ENCODE measurements at regions not wholly inside any gene's neighbourhood (a gene's known extent, or its start where the extent isn't known, plus 50 kb on each side); places are given as distances from the start of the nearest gene placed in this dataset.
"Not testable (repeated sequence)": the region's sequence is repeated elsewhere in the genome, so short reads cannot be mapped to it uniquely, and the experiment has no call there.

DNA sequence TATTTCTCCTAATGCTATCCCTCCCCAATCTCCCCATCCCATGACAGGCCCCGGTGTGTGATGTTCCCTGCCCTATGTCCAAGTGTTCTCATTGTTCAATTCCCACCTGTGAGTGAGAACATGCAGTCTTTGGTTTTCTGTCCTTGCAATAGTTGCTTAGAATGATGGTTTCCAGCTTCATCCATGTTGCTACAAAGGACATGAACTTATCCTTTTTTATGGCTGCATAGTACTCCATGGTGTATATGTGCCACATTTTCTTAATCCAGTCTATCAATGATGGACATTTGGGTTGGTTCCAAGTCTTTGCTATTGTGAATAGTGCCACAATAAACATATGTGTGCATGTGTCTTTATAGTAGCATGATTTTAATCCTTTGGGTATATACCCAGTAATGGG is 51.3 kb upstream of the RIOK2 start:
- intact Hi-C loops (cut with DNase I) = loop anchor here in 6 of 10 donors (5.0 to 10.0 kb wide), 3 partner anchors 298 to 1590 kb away; no protein-coding TSS in a partner anchor
- not testable (repeated sequence) for H3K27me3 ChIP-seq, H3K27ac ChIP-seq, H3K36me3 ChIP-seq, ATAC-seq, DNase-seq, H3K4me3 ChIP-seq
- 96 to 97% methylated on average over 1 of the region's 1 CpG for WGBS, 2 donors
- Histone ChIP-seq H3K9me3 (peaks cover 0 to 14% (median 0%) of the 10 kb centered on the region in 11 donors), H3K4me1 (peaks cover 0 to 20% (median 3%) of the 10 kb centered on the region in 9 donors)

DNA sequence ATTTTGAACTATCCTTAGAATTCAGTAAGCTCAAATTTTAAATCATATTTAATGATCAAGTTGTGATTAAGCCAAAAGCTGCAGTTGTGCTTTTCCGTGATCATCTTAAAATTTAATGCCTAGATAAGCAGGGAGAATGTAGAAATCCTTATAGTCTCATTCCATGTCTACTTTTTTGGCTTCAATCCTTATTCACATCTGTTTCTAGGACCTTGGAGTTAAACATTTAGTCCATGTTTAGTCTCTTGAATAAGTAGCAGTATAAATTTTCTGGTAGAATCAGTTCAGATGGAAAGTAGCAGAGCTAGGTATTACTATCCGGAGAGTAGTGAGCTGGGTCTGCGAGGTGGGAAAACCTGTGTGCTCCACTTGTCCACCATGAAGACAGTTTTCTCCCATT is 59.3 kb upstream of the RIOK2 start:
- intact Hi-C loops (cut with DNase I) = no loop called here
- DNase-seq (no peak), ATAC-seq (no peak)
- Histone ChIP-seq H3K4me3 (no peak overlapping the region), H3K9me3 (peaks cover 0 to 4% (median 0%) of the 10 kb centered on the region in 11 donors), H3K4me1 (no peaks in the 10 kb centered on the region), H3K27me3 (no peaks in the 10 kb centered on the region), H3K36me3 (no peaks in the 10 kb centered on the region), H3K27ac (no peak overlapping the region)
- TF ChIP-seq, protein P1, sequence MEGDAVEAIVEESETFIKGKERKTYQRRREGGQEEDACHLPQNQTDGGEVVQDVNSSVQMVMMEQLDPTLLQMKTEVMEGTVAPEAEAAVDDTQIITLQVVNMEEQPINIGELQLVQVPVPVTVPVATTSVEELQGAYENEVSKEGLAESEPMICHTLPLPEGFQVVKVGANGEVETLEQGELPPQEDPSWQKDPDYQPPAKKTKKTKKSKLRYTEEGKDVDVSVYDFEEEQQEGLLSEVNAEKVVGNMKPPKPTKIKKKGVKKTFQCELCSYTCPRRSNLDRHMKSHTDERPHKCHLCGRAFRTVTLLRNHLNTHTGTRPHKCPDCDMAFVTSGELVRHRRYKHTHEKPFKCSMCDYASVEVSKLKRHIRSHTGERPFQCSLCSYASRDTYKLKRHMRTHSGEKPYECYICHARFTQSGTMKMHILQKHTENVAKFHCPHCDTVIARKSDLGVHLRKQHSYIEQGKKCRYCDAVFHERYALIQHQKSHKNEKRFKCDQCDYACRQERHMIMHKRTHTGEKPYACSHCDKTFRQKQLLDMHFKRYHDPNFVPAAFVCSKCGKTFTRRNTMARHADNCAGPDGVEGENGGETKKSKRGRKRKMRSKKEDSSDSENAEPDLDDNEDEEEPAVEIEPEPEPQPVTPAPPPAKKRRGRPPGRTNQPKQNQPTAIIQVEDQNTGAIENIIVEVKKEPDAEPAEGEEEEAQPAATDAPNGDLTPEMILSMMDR (IDR thresholded peaks at IDR 0.05) = no peak
- WGBS, 2 donors = 73 to 80% methylated on average over 3 of the region's 3 CpGs

DNA sequence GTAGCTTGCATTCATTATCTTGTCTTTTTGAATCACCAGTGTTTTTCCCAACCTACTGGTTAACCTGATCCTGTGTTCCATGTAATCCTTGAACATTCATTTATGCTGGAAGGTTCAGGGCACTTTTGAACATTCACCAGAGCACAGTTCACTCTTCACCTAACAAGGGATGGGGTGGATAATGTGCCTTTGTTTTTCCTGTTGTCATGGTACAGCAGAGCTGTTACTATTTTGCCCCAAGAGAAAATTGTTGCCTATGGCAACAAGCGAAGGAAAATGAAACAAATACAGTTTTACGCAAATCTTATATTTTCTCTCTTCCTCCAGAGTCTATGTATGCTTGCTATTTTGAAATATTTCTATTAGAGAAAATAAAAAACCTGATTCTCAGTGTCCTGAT is 60.3 kb upstream of the RIOK2 start:
- Histone ChIP-seq H3K27me3 (no peaks in the 10 kb centered on the region), H3K36me3 (no peaks in the 10 kb centered on the region), H3K9me3 (peaks cover 0 to 5% (median 0%) of the 10 kb centered on the region in 11 donors), H3K4me3 (no peak overlapping the region), H3K27ac (no peak overlapping the region), H3K4me1 (no peaks in the 10 kb centered on the region)
- TF ChIP-seq, protein P1 (IDR thresholded peaks at IDR 0.05) = no peak
- intact Hi-C loops (cut with DNase I) = no loop called here
- DNase-seq (no peak), ATAC-seq (peak in 2 of 8 donors; percentile 55 to 73)
- WGBS, 2 donors = 58 to 62% methylated on average over 2 of the region's 2 CpGs

DNA sequence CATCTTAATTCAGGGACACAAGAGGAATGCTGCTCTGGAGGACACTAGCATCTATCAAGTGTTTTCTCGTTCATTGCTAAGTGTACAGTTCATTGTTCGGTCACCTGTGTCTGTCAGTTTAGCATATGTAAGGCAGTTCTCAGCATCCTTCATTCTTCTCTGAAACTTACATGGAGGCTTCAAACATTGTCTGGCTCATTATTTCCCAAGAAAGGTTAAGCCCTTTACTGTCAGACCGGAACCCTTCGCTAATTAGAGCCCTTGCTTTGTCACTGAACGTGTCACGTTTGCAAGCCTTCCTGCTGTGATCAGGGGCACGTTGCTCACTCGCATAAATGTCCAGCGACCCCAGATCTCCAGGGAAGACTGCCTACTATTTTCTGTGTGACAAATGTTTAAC is 62.3 kb upstream of the RIOK2 start:
- H3K9me3 ChIP-seq = peaks cover 0 to 6% (median 0%) of the 10 kb centered on the region in 11 donors
- TF ChIP-seq, protein P1 (IDR thresholded peaks at IDR 0.05) = no peak
- intact Hi-C loops (cut with DNase I) = no loop called here
- ATAC-seq (no peak), DNase-seq (no peak)
- H3K36me3 ChIP-seq = no peaks in the 10 kb centered on the region
- H3K27me3 ChIP-seq = no peaks in the 10 kb centered on the region
- H3K4me1 ChIP-seq = no peaks in the 10 kb centered on the region
- no peak overlapping the region for H3K4me3 ChIP-seq
- H3K27ac ChIP-seq = no peak overlapping the region
- 72% methylated on average over 9 of the region's 9 CpGs for WGBS, 2 donors

DNA sequence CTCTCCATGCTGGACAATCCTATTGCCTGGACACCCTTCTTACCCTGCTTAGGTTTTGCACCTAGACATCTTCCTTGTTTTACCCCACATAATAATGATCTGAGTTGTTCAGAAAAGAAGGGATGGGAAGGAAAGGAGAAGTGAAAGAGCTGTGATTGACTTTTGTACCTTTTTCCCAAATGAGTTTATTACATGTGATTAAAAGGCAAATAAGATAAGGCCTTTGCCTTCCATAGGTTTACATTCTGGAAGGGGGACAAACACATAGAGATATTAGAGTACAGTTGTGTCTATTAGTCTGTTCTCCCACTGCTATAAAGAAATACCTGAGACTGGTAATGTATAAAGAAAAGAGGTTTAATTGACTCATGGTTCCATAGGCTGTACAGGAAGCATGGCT is 67.1 kb upstream of the RIOK2 start:
- intact Hi-C loops (cut with DNase I) = no loop called here
- no peak for DNase-seq
- Histone ChIP-seq H3K36me3 (no peaks in the 10 kb centered on the region), H3K27ac (no peak overlapping the region), H3K9me3 (peaks cover 0 to 22% (median 2%) of the 10 kb centered on the region in 11 donors), H3K4me3 (no peak overlapping the region), H3K4me1 (no peaks in the 10 kb centered on the region), H3K27me3 (no peaks in the 10 kb centered on the region)
- no peak for ATAC-seq
- TF ChIP-seq, protein P1 (IDR thresholded peaks at IDR 0.05) = no peak
